Progenitor cell of endocrine pancreas (in vitro differentiated cells): ENCODE measurements at regions not wholly inside any gene's neighbourhood (a gene's known extent, or its start where the extent isn't known, plus 50 kb on each side); places are given as distances from the start of the nearest gene placed in this dataset.

Source experiments
- DNase-seq: peaks from one replicate; pipeline ENCODE4 v3.0.0; 2021; ENCODE audit warnings: low spot score; ENCODE audit not compliant: unreplicated experiment
- H3K27ac Mint-ChIP-seq: 2 replicates; pipeline ENCODE4 v1.8.0; 2021; ENCODE audit warnings: mild to moderate bottlenecking, moderate library complexity, mixed read lengths
- H3K27me3 Mint-ChIP-seq: 2 replicates; pipeline ENCODE4 v1.8.0; 2021; ENCODE audit warnings: mixed read lengths
- H3K36me3 Mint-ChIP-seq: 2 replicates; pipeline ENCODE4 v1.8.0; 2022; ENCODE audit warnings: mixed read lengths; ENCODE audit not compliant: insufficient read depth
- H3K4me1 Mint-ChIP-seq: 2 replicates; pipeline ENCODE4 v1.8.0; 2021; ENCODE audit warnings: low read depth, mixed read lengths
- H3K4me3 Mint-ChIP-seq: 2 replicates; pipeline ENCODE4 v1.8.0; 2021; ENCODE audit warnings: low read depth, mild to moderate bottlenecking, moderate library complexity, mixed read lengths
- H3K9me3 Mint-ChIP-seq: 2 replicates; pipeline ENCODE4 v1.8.0; 2021; ENCODE audit warnings: low read depth, mixed read lengths
- TF ChIP-seq, protein P1 (sequence below): fragments of 200-600 bp; sonication (generic); IDR thresholded peaks from one replicate; pipeline ENCODE4 v1.5.0; 2021; ENCODE audit warnings: antibody characterized with exemption, mild to moderate bottlenecking; ENCODE audit not compliant: unreplicated experiment

DNA sequence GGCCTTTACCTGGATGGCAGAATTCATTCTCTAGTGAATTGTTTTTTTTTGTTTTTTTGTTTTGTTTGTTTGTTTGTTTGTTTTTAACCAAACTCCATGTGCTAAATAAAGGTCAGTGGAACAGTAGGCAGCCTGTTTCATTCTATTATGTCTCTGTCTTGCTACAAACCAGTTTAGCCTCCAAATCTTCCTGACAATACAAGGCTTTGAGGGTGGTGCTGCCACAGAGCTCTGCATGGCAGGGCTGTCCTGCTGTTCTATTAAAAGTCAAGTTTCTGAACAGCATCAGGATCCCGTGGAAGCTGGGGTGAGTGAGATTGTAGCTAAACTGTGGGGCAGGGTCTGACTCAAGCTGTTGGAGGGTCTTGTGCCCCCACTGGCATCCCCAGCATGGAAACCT, 144.1 kb upstream of the MAST4 start:
- H3K4me3 Mint-ChIP-seq, result no peak overlapping the region
- DNase-seq, result no peak
- peaks cover 28% of the 10 kb centered on the region for H3K9me3 Mint-ChIP-seq
- TF ChIP-seq, protein P1, sequence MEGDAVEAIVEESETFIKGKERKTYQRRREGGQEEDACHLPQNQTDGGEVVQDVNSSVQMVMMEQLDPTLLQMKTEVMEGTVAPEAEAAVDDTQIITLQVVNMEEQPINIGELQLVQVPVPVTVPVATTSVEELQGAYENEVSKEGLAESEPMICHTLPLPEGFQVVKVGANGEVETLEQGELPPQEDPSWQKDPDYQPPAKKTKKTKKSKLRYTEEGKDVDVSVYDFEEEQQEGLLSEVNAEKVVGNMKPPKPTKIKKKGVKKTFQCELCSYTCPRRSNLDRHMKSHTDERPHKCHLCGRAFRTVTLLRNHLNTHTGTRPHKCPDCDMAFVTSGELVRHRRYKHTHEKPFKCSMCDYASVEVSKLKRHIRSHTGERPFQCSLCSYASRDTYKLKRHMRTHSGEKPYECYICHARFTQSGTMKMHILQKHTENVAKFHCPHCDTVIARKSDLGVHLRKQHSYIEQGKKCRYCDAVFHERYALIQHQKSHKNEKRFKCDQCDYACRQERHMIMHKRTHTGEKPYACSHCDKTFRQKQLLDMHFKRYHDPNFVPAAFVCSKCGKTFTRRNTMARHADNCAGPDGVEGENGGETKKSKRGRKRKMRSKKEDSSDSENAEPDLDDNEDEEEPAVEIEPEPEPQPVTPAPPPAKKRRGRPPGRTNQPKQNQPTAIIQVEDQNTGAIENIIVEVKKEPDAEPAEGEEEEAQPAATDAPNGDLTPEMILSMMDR, result no peak
- no peaks in the 10 kb centered on the region for H3K27me3 Mint-ChIP-seq
- H3K27ac Mint-ChIP-seq, result no peak overlapping the region
- H3K36me3 Mint-ChIP-seq, result peaks cover 3% of the 10 kb centered on the region
- H3K4me1 Mint-ChIP-seq, result peaks cover 4% of the 10 kb centered on the region

DNA sequence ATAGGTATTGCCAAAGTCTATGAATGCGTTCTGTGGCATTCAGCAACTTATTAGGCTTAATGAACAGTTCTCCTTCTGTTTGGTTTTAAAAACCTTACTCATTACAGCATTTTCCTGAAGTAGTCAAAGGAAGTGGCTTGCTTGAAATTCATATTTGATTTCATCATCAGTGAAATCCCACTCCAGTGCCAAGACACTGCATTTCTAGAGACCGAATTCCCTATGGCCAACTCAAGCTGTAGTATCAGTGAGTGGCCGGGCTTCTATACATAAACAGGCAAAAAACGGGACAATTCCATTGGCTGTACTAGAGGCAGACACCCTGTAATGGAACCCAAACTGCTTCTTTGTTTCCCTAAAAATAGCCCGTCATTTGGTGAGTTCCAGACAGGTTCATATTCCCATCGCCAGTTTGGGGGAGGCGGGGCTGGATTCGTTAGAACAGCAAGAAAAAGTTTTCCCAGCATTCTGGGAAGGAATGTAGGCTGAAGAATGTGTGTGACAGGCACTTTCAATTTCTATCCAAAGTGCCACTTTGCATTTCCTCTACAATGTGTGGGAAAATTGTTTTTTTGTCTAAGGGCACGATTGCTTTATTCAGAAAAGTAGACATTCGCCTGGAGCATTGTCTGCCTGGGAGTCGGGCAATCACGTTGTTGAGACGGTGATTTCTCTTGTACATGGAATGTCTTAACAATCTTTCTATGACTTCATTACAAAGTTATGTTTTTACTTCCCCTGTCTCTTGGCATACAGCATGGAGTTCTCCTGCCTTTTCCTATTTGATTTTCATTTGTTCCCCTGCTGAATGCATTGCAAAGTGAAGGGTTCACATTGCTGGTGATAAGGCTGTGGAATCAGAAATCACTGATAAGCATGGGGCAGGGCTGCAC, 141.8 kb upstream of the MAST4 start:
- Mint-ChIP-seq H3K9me3 (peaks cover 9% of the 10 kb centered on the region), H3K36me3 (no peaks in the 10 kb centered on the region), H3K4me3 (no peak overlapping the region), H3K27me3 (no peaks in the 10 kb centered on the region), H3K27ac (peak overlapping the region; percentile 23), H3K4me1 (peaks cover 5% of the 10 kb centered on the region)
- TF ChIP-seq, protein P1, result no peak
- no peak for DNase-seq

- H3K27me3 Mint-ChIP-seq, result no peaks in the 10 kb centered on the region
- no peak overlapping the region for H3K4me3 Mint-ChIP-seq
- no peak overlapping the region for H3K27ac Mint-ChIP-seq
- no peak for DNase-seq
- peaks cover 5% of the 10 kb centered on the region for H3K9me3 Mint-ChIP-seq
- TF ChIP-seq, protein P1, result no peak
- no peaks in the 10 kb centered on the region for H3K36me3 Mint-ChIP-seq
- H3K4me1 Mint-ChIP-seq, result peaks cover 5% of the 10 kb centered on the region
Measured at GRCh38 chr5:66459728-66460127, 136.5 kb upstream of the MAST4 start.

DNA sequence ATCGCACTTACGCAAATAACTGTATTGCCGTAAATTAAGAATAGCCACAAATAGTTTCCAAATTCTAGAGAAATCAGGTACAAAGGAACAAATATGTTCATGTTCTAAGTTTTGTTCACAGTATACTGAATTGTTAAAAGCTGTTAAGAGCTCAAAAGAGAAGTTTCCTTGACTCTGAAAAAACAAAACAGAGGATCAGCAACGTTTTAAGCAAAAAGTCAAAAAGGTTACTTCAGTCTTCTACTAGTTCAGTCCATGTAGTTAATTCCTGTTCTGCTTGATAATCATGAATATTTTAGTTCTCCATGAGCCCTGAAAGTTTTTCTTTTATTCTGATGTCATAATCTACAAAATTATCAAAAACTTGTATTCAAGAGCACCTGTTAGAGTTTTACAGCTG, 128.6 kb upstream of the MAST4 start:
- DNase-seq, result no peak
- TF ChIP-seq, protein P1, result no peak
- H3K4me3 Mint-ChIP-seq, result no peak overlapping the region
- H3K9me3 Mint-ChIP-seq, result peaks cover 29% of the 10 kb centered on the region
- H3K4me1 Mint-ChIP-seq, result peaks cover 3% of the 10 kb centered on the region
- H3K27me3 Mint-ChIP-seq, result no peaks in the 10 kb centered on the region
- H3K36me3 Mint-ChIP-seq, result peaks cover 7% of the 10 kb centered on the region
- no peak overlapping the region for H3K27ac Mint-ChIP-seq

GRCh38 chr5:66469684-66470083, 126.5 kb upstream of the MAST4 start:
- TF ChIP-seq, protein P1, result no peak
- Mint-ChIP-seq H3K4me1 (peaks cover 3% of the 10 kb centered on the region), H3K9me3 (peaks cover 34% of the 10 kb centered on the region), H3K4me3 (no peak overlapping the region), H3K36me3 (peaks cover 7% of the 10 kb centered on the region), H3K27me3 (no peaks in the 10 kb centered on the region), H3K27ac (no peak overlapping the region)
- no peak for DNase-seq
